HEK293 (cell line): ENCODE measurements at regions not wholly inside any gene's neighbourhood (a gene's known extent, or its start where the extent isn't known, plus 50 kb on each side); places are given as distances from the start of the nearest gene placed in this dataset.

ENCODE experiments used
- CTCF ChIP-seq: fragments of 450-650 bp; formaldehyde crosslinking; IDR thresholded peaks from 2 replicates; pipeline ENCODE4 v1.5.1; 2016; ENCODE audit warnings: missing biosample characterization, missing genetic modification characterization
- GLI2 ChIP-seq: fragments of 450-650 bp; formaldehyde crosslinking; IDR thresholded peaks from 2 replicates; pipeline ENCODE4; 2017; ENCODE audit warnings: missing biosample characterization, missing genetic modification characterization, low read depth, borderline replicate concordance
- HOXA7 ChIP-seq: sonication (generic); formaldehyde crosslinking; IDR thresholded peaks from 2 replicates; pipeline ENCODE4 v1.8.1; 2022; ENCODE audit warnings: missing genetic modification reagents, borderline replicate concordance
- KLF8 ChIP-seq: fragments of 450-650 bp; formaldehyde crosslinking; IDR thresholded peaks from 2 replicates; pipeline ENCODE4 v1.5.1; 2016; ENCODE audit warnings: missing biosample characterization, missing genetic modification characterization
- OVOL3 ChIP-seq: fragments of 450-650 bp; formaldehyde crosslinking; IDR thresholded peaks from 2 replicates; pipeline ENCODE4 v1.5.1; 2016; ENCODE audit warnings: missing biosample characterization, missing genetic modification characterization
- REST ChIP-seq: fragments of 450-650 bp; formaldehyde crosslinking; IDR thresholded peaks from 2 replicates; pipeline ENCODE4 v1.5.1; 2016; ENCODE audit warnings: missing biosample characterization, missing genetic modification characterization
- SALL2 ChIP-seq: fragments of 450-650 bp; formaldehyde crosslinking; IDR thresholded peaks from 2 replicates; pipeline ENCODE4 v1.5.0; 2017; ENCODE audit warnings: missing biosample characterization, mild to moderate bottlenecking, missing genetic modification characterization, borderline replicate concordance
- ZBTB17 ChIP-seq: fragments of 450-650 bp; formaldehyde crosslinking; IDR thresholded peaks from 2 replicates; pipeline ENCODE4 v1.5.1; 2016; ENCODE audit warnings: missing biosample characterization, missing genetic modification characterization
- ZBTB6 ChIP-seq: fragments of 450-650 bp; formaldehyde crosslinking; IDR thresholded peaks from 2 replicates; pipeline ENCODE4 v1.5.1; 2017; ENCODE audit warnings: missing biosample characterization, missing genetic modification characterization
- ZNF670 ChIP-seq: fragments of 450-650 bp; formaldehyde crosslinking; IDR thresholded peaks from 2 replicates; pipeline ENCODE4 v1.5.1; 2016; ENCODE audit warnings: missing biosample characterization, missing genetic modification characterization, low read depth
- ZNF777 ChIP-seq: fragments of 450-650 bp; formaldehyde crosslinking; IDR thresholded peaks from 2 replicates; pipeline ENCODE4 v1.5.1; 2017; ENCODE audit warnings: missing biosample characterization, missing genetic modification characterization, borderline replicate concordance
- ZSCAN16 ChIP-seq: fragments of 450-650 bp; formaldehyde crosslinking; IDR thresholded peaks from 2 replicates; pipeline ENCODE4 v1.5.1; 2016; ENCODE audit warnings: missing biosample characterization, missing genetic modification characterization

- TF ChIP-seq CTCF, result no peak
- TF ChIP-seq HOXA7 (CRISPR knock-in tag), result no peak
- TF ChIP-seq OVOL3 (tag by site-specific recombination), result no peak
- no peak for TF ChIP-seq ZNF777 (tag by site-specific recombination)
- TF ChIP-seq ZNF670 (tag by site-specific recombination), result no peak
- no peak for TF ChIP-seq GLI2 (tag by site-specific recombination)
- no peak for TF ChIP-seq ZBTB6 (tag by site-specific recombination)
- no peak for TF ChIP-seq SALL2
- no peak for TF ChIP-seq REST
- no peak for TF ChIP-seq ZSCAN16
- no peak for TF ChIP-seq KLF8
- no peak for TF ChIP-seq ZBTB17
Measured at GRCh38 chr9:91155181-91155580, 206.5 kb downstream of the AUH start.
